ENCODE measurements at regions not wholly inside any gene's neighbourhood (a gene's known extent, or its start where the extent isn't known, plus 50 kb on each side); places are given as distances from the start of the nearest gene placed in this dataset.

DNA sequence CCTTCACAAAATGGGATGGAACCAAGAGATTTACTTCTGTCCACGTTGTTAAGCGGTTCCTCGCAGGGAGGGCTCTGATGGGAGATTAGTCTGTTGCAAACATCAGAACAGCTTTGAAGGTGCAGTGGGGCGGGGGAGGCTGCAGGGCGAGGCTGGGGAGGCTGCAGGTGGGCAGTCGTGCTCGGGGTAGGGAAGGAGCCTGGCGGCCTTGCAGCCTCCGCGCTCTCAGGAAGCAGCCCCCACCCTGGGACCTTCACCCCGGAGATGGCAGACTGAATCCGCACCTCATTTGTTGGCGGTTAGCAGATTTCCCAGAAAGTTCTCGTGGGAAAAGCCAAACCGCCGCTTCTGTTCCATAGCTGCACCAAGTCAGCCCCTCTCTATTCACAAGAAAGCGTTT, 237.3 kb downstream of the BRD1 start:
- no peak for DNase-seq (ENCODE audit: low spot score)
- TF ChIP-seq, protein P1, sequence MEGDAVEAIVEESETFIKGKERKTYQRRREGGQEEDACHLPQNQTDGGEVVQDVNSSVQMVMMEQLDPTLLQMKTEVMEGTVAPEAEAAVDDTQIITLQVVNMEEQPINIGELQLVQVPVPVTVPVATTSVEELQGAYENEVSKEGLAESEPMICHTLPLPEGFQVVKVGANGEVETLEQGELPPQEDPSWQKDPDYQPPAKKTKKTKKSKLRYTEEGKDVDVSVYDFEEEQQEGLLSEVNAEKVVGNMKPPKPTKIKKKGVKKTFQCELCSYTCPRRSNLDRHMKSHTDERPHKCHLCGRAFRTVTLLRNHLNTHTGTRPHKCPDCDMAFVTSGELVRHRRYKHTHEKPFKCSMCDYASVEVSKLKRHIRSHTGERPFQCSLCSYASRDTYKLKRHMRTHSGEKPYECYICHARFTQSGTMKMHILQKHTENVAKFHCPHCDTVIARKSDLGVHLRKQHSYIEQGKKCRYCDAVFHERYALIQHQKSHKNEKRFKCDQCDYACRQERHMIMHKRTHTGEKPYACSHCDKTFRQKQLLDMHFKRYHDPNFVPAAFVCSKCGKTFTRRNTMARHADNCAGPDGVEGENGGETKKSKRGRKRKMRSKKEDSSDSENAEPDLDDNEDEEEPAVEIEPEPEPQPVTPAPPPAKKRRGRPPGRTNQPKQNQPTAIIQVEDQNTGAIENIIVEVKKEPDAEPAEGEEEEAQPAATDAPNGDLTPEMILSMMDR (IDR thresholded peaks at IDR 0.05; ENCODE audit: extremely low read depth, missing control alignments) = no peak

DNA sequence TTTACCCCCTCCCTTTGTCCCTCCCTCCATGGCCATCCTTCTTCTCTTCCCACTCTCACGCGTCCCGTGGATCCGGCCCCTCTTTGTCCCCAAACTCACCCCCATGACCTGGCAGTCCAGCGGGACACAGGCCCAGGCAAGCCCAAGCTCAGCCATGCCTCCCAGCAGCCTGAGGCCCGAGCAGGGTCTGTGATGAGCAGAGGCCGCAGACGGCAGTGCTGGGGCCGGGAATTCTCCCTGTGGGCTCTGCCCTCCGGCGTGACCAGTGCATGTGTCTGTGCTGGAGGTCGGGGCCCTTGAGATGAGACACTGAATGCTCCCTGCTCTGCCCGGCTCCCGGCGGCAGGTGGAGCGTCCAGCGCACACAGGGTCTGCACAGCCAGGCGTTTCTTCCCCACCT, 237.9 kb downstream of the BRD1 start:
- TF ChIP-seq, protein P1 (IDR thresholded peaks at IDR 0.05; ENCODE audit: extremely low read depth, missing control alignments) = no peak
- DNase-seq (ENCODE audit: low spot score) = no peak

DNA sequence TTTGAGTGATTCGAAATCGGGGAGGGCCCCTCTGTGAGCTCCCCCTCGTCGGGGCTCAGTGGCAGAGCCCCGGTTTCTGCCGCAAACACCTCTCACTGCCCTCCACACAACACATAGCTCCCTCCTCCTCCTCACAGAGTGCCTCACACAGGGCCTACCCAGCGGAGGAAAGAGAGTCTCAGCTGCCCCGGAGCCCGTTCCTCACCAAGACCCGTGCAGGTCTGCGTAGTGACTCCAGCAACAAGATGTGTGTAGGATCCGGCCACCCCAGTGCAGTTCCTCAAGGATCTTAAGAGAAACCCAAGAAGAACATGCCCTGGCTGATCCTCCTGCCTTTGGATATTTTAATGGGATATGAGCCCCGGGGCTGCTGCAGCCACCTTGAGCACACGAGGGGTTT, 238.4 kb downstream of the BRD1 start:
- TF ChIP-seq, protein P1 (IDR thresholded peaks at IDR 0.05; ENCODE audit: extremely low read depth, missing control alignments) = no peak

DNA sequence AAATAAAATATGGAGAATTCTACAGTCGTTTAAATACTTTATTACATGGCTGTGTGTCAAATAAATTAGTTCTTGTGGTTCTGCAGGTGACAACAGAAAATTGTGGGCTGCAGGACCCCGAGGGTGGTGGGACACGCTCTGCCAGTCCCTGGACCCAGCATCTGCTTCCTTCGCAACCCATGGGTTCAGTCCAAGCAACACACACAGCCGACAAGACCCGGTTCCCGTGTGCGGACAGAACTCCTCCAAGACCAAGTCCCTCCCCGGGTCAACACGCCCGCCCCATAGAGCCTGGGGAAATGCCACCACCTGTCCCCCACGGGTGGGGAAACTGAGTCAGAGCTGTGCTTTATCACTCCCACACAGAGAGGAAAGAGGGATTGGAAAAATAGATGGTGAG, 238.9 kb downstream of the BRD1 start:
- no peak for DNase-seq (ENCODE audit: low spot score)
- TF ChIP-seq, protein P1 (IDR thresholded peaks at IDR 0.05; ENCODE audit: extremely low read depth, missing control alignments) = no peak

More for the DNA sequence above, 238.4 kb downstream of the BRD1 start:
- no peak for DNase-seq (ENCODE audit: low spot score)

DNA sequence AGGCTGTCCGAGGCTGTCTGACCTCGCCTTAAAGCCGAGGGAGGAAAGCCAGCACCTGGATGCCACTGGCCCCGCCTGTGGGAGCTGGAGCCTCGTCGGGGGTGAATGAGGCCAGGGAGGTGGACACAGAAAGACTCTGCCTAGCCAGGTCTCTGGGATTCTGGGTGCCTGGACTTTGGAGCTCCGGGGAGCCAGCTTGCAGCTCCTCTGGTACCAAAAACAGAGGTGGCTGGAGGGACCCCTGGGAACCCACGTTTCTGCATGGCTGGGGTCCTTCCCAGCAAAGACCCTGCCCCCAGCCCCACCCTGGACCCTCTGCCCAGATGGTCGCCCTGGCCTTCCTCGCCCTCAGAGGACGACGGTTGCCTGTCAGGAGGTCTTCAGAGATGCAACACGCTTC, 239.7 kb downstream of the BRD1 start:
- TF ChIP-seq, protein P1 (IDR thresholded peaks at IDR 0.05; ENCODE audit: extremely low read depth, missing control alignments) = no peak
- DNase-seq (ENCODE audit: low spot score) = no peak

DNA sequence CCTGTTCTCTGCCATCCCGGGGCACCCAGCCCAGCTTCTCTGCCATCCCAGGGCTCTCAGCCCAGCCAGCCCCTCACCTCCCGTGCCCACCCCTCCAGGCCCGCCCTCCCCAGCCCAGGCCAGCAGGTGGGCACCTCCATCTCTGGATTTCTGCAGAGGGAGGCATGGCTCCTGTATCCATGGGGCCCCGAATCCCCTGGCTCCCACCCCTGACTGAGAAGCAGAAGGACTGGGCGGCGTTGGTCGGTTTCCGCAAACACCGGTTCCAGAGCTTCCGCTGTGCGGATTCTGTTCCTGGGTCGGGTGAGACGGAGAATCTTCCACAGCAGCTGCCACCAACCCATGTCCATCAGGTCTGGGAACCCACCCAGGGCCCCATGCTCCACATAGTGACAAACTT, 240.3 kb downstream of the BRD1 start:
- DNase-seq (ENCODE audit: low spot score) = no peak
- TF ChIP-seq, protein P1 (IDR thresholded peaks at IDR 0.05; ENCODE audit: extremely low read depth, missing control alignments) = no peak

DNA sequence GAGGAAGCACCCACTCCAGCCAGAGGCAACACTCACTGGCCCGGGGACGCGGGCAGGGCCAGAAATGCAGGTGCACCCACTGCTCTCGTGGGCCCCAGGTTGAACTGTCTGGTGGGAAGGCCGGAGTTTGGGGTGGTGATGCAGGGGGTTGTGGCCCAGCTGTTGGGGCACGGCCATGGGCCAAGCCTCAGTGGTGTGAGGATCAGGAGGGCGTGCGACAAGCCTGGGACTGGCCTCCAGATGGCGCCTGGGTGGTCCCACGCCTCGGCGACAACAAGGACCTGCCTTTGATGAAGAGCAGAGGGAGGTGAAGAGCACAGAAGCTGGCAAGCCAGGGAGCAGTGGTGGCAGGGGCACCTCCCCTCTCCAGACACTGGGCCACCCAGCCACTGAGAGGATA, 240.8 kb downstream of the BRD1 start:
- no peak for DNase-seq (ENCODE audit: low spot score)
- TF ChIP-seq, protein P1 (IDR thresholded peaks at IDR 0.05; ENCODE audit: extremely low read depth, missing control alignments) = no peak

All from GM20000 (cell line).